Neuronal stem cell (in vitro differentiated cells): ENCODE measurements at regions not wholly inside any gene's neighbourhood (a gene's known extent, or its start where the extent isn't known, plus 50 kb on each side); places are given as distances from the start of the nearest gene placed in this dataset.

Experiments
- DNase-seq: peaks from one replicate; pipeline ENCODE4 v3.0.0-alpha.2; 2013; ENCODE audit warnings: low spot score
- H2AFZ ChIP-seq: one replicate; pipeline ENCODE4 v1.6.1; 2013; ENCODE audit warnings: mild to moderate bottlenecking, low read length, inconsistent platforms
- H2AK5ac ChIP-seq: 2 replicates; pipeline ENCODE4 v1.6.1; 2013; ENCODE audit warnings: low read depth, mild to moderate bottlenecking, inconsistent platforms, low read length, moderate library complexity, mixed read lengths
- H2BK120ac ChIP-seq: 2 replicates; pipeline ENCODE4 v1.6.1; 2013; ENCODE audit warnings: low read depth, mild to moderate bottlenecking, inconsistent platforms, low read length, moderate library complexity, mixed read lengths
- H2BK12ac ChIP-seq: one replicate; pipeline ENCODE4 v1.6.1; 2013; ENCODE audit warnings: low read length, inconsistent platforms
- H2BK15ac ChIP-seq: 2 replicates; pipeline ENCODE4 v1.6.1; 2013; ENCODE audit warnings: mild to moderate bottlenecking, low read length, inconsistent platforms, mixed read lengths
- H2BK5ac ChIP-seq: one replicate; pipeline ENCODE4 v1.6.1; 2013; ENCODE audit warnings: inconsistent platforms, mild to moderate bottlenecking, low read length, moderate library complexity
- H3K14ac ChIP-seq: one replicate; pipeline ENCODE4 v1.6.1; 2013; ENCODE audit warnings: low read length, inconsistent platforms
- H3K18ac ChIP-seq: 2 replicates; pipeline ENCODE4 v1.6.1; 2013; ENCODE audit warnings: low read length, inconsistent platforms
- H3K23ac ChIP-seq: 2 replicates; pipeline ENCODE4 v1.6.1; 2013; ENCODE audit warnings: low read depth, mild to moderate bottlenecking, mixed read lengths, low read length, inconsistent platforms; ENCODE audit not compliant: poor library complexity
- H3K27ac ChIP-seq: replicated peaks from 3 replicates; pipeline ENCODE4 v1.5.1; 2013; ENCODE audit warnings: low read length, inconsistent platforms
- H3K27me3 ChIP-seq, 3 experiments: 2 replicates each; pipeline ENCODE4 v1.6.1; 2013; ENCODE audit warnings: low read length in 3 of 3, mild to moderate bottlenecking in 2 of 3, inconsistent platforms in 1 of 3, low read depth in 1 of 3, mixed read lengths in 1 of 3, moderate library complexity in 1 of 3; ENCODE audit not compliant: control insufficient read depth in 3 of 3, insufficient read depth in 3 of 3
- H3K36me3 ChIP-seq, 2 donors: replicated peaks in 1 of 2; 2 replicates each; pipeline ENCODE4 v1.6.1; 2013; ENCODE audit warnings: low read length in 2 of 2; ENCODE audit not compliant: control insufficient read depth in 2 of 2, insufficient read depth in 2 of 2
- H3K4ac ChIP-seq: 2 replicates; pipeline ENCODE4 v1.6.1; 2013; ENCODE audit warnings: inconsistent platforms, mild to moderate bottlenecking, low read length, moderate library complexity
- H3K4me1 ChIP-seq, 2 donors: 1 replicate in 1 of 2; 2 replicates in 1 of 2; pipeline ENCODE4 v1.6.1; 2013; ENCODE audit warnings: low read length in 2 of 2, low read depth in 1 of 2; ENCODE audit not compliant: control insufficient read depth in 2 of 2, insufficient read depth in 1 of 2
- H3K4me2 ChIP-seq: one replicate; pipeline ENCODE4 v1.6.1; 2013; ENCODE audit warnings: mild to moderate bottlenecking, low read length, inconsistent platforms; ENCODE audit not compliant: insufficient read depth, poor library complexity, severe bottlenecking
- H3K4me3 ChIP-seq, 2 donors: 2 replicates each; pipeline ENCODE4 v1.5.1; 2013; ENCODE audit warnings: low read length in 2 of 2, mild to moderate bottlenecking in 2 of 2, inconsistent platforms in 1 of 2, moderate library complexity in 1 of 2
- H3K79me1 ChIP-seq: one replicate; pipeline ENCODE4 v1.6.1; 2013; ENCODE audit warnings: low read depth, mild to moderate bottlenecking, inconsistent platforms, low read length, moderate library complexity
- H3K9ac ChIP-seq: one replicate; pipeline ENCODE4 v1.6.1; 2013; ENCODE audit warnings: mild to moderate bottlenecking, low read depth, low read length, inconsistent platforms; ENCODE audit not compliant: poor library complexity
- H3K9me3 ChIP-seq, 2 donors: replicated peaks in 1 of 2; 2 replicates each; pipeline versions ENCODE3 to v1.6.1; 2013; ENCODE audit warnings: low read length in 2 of 2, mild to moderate bottlenecking in 2 of 2, inconsistent platforms in 1 of 2, low read depth in 1 of 2, mixed read lengths in 1 of 2, moderate library complexity in 1 of 2; ENCODE audit not compliant: control insufficient read depth in 2 of 2, insufficient read depth in 1 of 2
- H4K8ac ChIP-seq: one replicate; pipeline ENCODE4 v1.6.1; 2013; ENCODE audit warnings: low read depth, mild to moderate bottlenecking, inconsistent platforms, low read length, moderate library complexity
- H4K91ac ChIP-seq: one replicate; pipeline ENCODE4 v1.6.1; 2013; ENCODE audit warnings: low read length, low read depth, mild to moderate bottlenecking, inconsistent platforms; ENCODE audit not compliant: poor library complexity
- WGBS, 2 donors: extraction: QIAGEN DNeasy Blood & Tissue Kit; methylation state at CpG; one replicate each; pipeline ENCODE4 v1.1.7; 2013; ENCODE audit warnings: missing lambda C conversion rate in 2 of 2, mixed read lengths in 1 of 2; ENCODE audit not compliant: insufficient read length in 2 of 2, insufficient replicate concordance in 1 of 2; ENCODE audit errors: extremely low coverage in 2 of 2; 5-methylcytosine and 5-hydroxymethylcytosine counted together

GRCh38 chr1:36675931-36676562 lies 193.3 kb upstream of the CSF3R start:
- H3K4me2 ChIP-seq, result no peak overlapping the region
- H4K91ac ChIP-seq, result no peak overlapping the region
- H3K79me1 ChIP-seq, result no peaks in the 10 kb centered on the region
- H2BK120ac ChIP-seq, result no peak overlapping the region
- H3K18ac ChIP-seq, result no peak overlapping the region
- H3K27ac ChIP-seq, result no peak overlapping the region
- H3K27me3 ChIP-seq, result peaks cover 0 to 8% (median 0%) of the 10 kb centered on the region in 3 experiments
- H3K14ac ChIP-seq, result no peak overlapping the region
- no peak overlapping the region for H3K4me3 ChIP-seq
- H2BK12ac ChIP-seq, result no peak overlapping the region
- no peak overlapping the region for H4K8ac ChIP-seq
- no peak overlapping the region for H3K4ac ChIP-seq
- H2AK5ac ChIP-seq, result no peak overlapping the region
- H3K4me1 ChIP-seq, result peaks cover 0 to 19% of the 10 kb centered on the region in 2 donors
- H3K23ac ChIP-seq, result no peak overlapping the region
- no peak for DNase-seq
- no peak overlapping the region for H2BK5ac ChIP-seq
- H3K9ac ChIP-seq, result no peak overlapping the region
- WGBS, 2 donors, result no CpG with 5 or more reads among the region's 6 CpGs
- H3K9me3 ChIP-seq, result no peaks in the 10 kb centered on the region
- H2AFZ ChIP-seq, result no peak overlapping the region
- no peaks in the 10 kb centered on the region for H3K36me3 ChIP-seq
- no peak overlapping the region for H2BK15ac ChIP-seq

- H3K27me3 ChIP-seq, result peaks cover 0 to 8% (median 0%) of the 10 kb centered on the region in 3 experiments
- no peak overlapping the region for H3K4ac ChIP-seq
- H2BK5ac ChIP-seq, result no peak overlapping the region
- WGBS, 2 donors, result no CpG with 5 or more reads among the region's 3 CpGs
- peak overlapping the region; percentile 87 for H2BK12ac ChIP-seq
- H3K4me3 ChIP-seq, result no peak overlapping the region
- no peak overlapping the region for H3K14ac ChIP-seq
- H4K91ac ChIP-seq, result no peak overlapping the region
- H4K8ac ChIP-seq, result no peak overlapping the region
- no peak overlapping the region for H3K9ac ChIP-seq
- H2BK120ac ChIP-seq, result peak overlapping the region; percentile 25
- H3K27ac ChIP-seq, result no peak overlapping the region
- no peak overlapping the region for H3K4me2 ChIP-seq
- no peak overlapping the region for H2AFZ ChIP-seq
- H3K9me3 ChIP-seq, result no peaks in the 10 kb centered on the region
- no peak overlapping the region for H3K23ac ChIP-seq
- no peaks in the 10 kb centered on the region for H3K36me3 ChIP-seq
- H2BK15ac ChIP-seq, result peak overlapping the region; percentile 96
- no peaks in the 10 kb centered on the region for H3K79me1 ChIP-seq
- H3K18ac ChIP-seq, result peak overlapping the region; percentile 81
- peaks cover 0 to 25% of the 10 kb centered on the region in 2 donors for H3K4me1 ChIP-seq
- DNase-seq, result no peak
- peak overlapping the region; percentile 16 for H2AK5ac ChIP-seq
Observed at GRCh38 chr1:36675106-36675505, 192.4 kb upstream of the CSF3R start.

GRCh38 chr1:36673202-36673601 lies 190.5 kb upstream of the CSF3R start:
- peak; percentile 59 for DNase-seq
- Histone ChIP-seq H2BK15ac (no peak overlapping the region), H3K4ac (no peak overlapping the region), H3K79me1 (no peaks in the 10 kb centered on the region), H3K27me3 (peaks cover 0 to 10% (median 0%) of the 10 kb centered on the region in 3 experiments), H3K9me3 (no peaks in the 10 kb centered on the region), H3K18ac (no peak overlapping the region), H4K8ac (no peak overlapping the region), H3K9ac (no peak overlapping the region), H2BK120ac (no peak overlapping the region), H4K91ac (no peak overlapping the region), H2BK5ac (no peak overlapping the region), H2BK12ac (no peak overlapping the region), H3K4me3 (no peak overlapping the region), H3K27ac (peak overlapping the region; percentile 83), H2AK5ac (no peak overlapping the region), H3K14ac (no peak overlapping the region), H3K36me3 (no peaks in the 10 kb centered on the region), H2AFZ (no peak overlapping the region), H3K4me1 (peaks cover 0 to 35% of the 10 kb centered on the region in 2 donors), H3K23ac (no peak overlapping the region), H3K4me2 (no peak overlapping the region)
- no CpG with 5 or more reads among the region's 6 CpGs for WGBS, 2 donors

GRCh38 chr1:36669262-36669661 lies 186.5 kb upstream of the CSF3R start:
- Histone ChIP-seq H3K14ac (no peak overlapping the region), H2BK5ac (no peak overlapping the region), H2BK15ac (no peak overlapping the region), H3K18ac (peak overlapping the region; percentile 9), H3K79me1 (no peaks in the 10 kb centered on the region), H3K4me3 (no peak overlapping the region), H2BK12ac (no peak overlapping the region), H2AFZ (no peak overlapping the region), H3K27ac (peak overlapping the region; percentile 62), H3K36me3 (no peaks in the 10 kb centered on the region), H2AK5ac (no peak overlapping the region), H3K4me1 (peaks cover 0 to 41% of the 10 kb centered on the region in 2 donors), H3K27me3 (peaks cover 0 to 12% (median 0%) of the 10 kb centered on the region in 3 experiments), H3K9ac (no peak overlapping the region), H3K4me2 (no peak overlapping the region), H4K8ac (no peak overlapping the region), H2BK120ac (no peak overlapping the region), H3K4ac (no peak overlapping the region), H4K91ac (no peak overlapping the region), H3K23ac (no peak overlapping the region), H3K9me3 (no peaks in the 10 kb centered on the region)
- WGBS, 2 donors, result no CpG with 5 or more reads among the region's 9 CpGs
- DNase-seq, result no peak
